IMR-90 (cell line): ENCODE measurements at regions not wholly inside any gene's neighbourhood (a gene's known extent, or its start where the extent isn't known, plus 50 kb on each side); places are given as distances from the start of the nearest gene placed in this dataset.

Experiments used
- ATAC-seq: fragments of 200-7000 bp; cut with Tn5 transposase; 2 replicates; pipeline ENCODE4 v1.9.1; 2020; ENCODE audit warnings: low read depth, mild to moderate bottlenecking, moderate library complexity
- BruUV-seq: library from RNA; stranded (reverse); fragments of 400-500 nt; replicated peaks from 2 replicates; lab custom pipeline; 2021; lab: Mats Ljungman, UMichigan
- CTCF ChIA-PET: fragments of 300-600 bp; formaldehyde crosslinking; extraction: SDS; loops from one replicate; lab custom pipeline; 2021; ENCODE audit warnings: antibody characterized with exemption; lab: Yijun Ruan, JAX
- POLR2A ChIA-PET: fragments of 300-600 bp; sonication (Branson Sonifier 250); formaldehyde crosslinking; loops from one replicate; lab custom pipeline; 2022; ENCODE audit warnings: antibody characterized with exemption; ENCODE audit not compliant: unreplicated experiment; lab: Charles Lee
- DNase-seq: peaks from one replicate; pipeline ENCODE4 v3.0.0; 2013
- H2AFZ ChIP-seq: replicated peaks from 2 replicates; pipeline ENCODE3; 2013; ENCODE audit warnings: low read length, mild to moderate bottlenecking; ENCODE audit not compliant: poor library complexity
- H2AK5ac ChIP-seq: 2 replicates; pipeline ENCODE4 v1.6.1; 2013; ENCODE audit warnings: low read depth, low read length, inconsistent platforms
- H2AK9ac ChIP-seq: replicated peaks from 2 replicates; pipeline ENCODE3; 2013; ENCODE audit warnings: mild to moderate bottlenecking, low read depth, low read length, moderate library complexity; ENCODE audit not compliant: poor library complexity
- H2BK120ac ChIP-seq: 2 replicates; pipeline ENCODE4 v1.6.1; 2013; ENCODE audit warnings: low read depth, low read length, inconsistent platforms
- H2BK15ac ChIP-seq: 3 replicates; pipeline ENCODE4 v1.6.1; 2013; ENCODE audit warnings: low read depth, low read length, inconsistent platforms
- H2BK20ac ChIP-seq: 2 replicates; pipeline ENCODE4 v1.6.1; 2013; ENCODE audit warnings: low read depth, mild to moderate bottlenecking, inconsistent platforms, low read length, moderate library complexity
- H2BK5ac ChIP-seq: 2 replicates; pipeline ENCODE4 v1.6.1; 2013; ENCODE audit warnings: mild to moderate bottlenecking, low read depth, low read length, inconsistent platforms; ENCODE audit not compliant: poor library complexity, severe bottlenecking
- H3K14ac ChIP-seq: replicated peaks from 2 replicates; pipeline ENCODE4 v1.6.1; 2013; ENCODE audit warnings: low read depth, low read length, inconsistent platforms
- H3K18ac ChIP-seq: 2 replicates; pipeline ENCODE4 v1.6.1; 2013; ENCODE audit warnings: low read depth, low read length, control low read depth
- H3K23ac ChIP-seq: 2 replicates; pipeline ENCODE4 v1.6.1; 2013; ENCODE audit warnings: low read depth, low read length, inconsistent platforms
- H3K27ac ChIP-seq: 2 replicates; pipeline ENCODE4 v1.5.1; 2013; ENCODE audit warnings: mild to moderate bottlenecking, control low read depth, low read length; ENCODE audit not compliant: insufficient read depth
- H3K27me3 ChIP-seq: 2 replicates; pipeline ENCODE4 v1.6.1; 2013; ENCODE audit warnings: low read length; ENCODE audit not compliant: control insufficient read depth, insufficient read depth
- H3K36me3 ChIP-seq: 2 replicates; pipeline ENCODE4 v1.6.1; 2013; ENCODE audit warnings: low read length, mixed read lengths; ENCODE audit not compliant: control insufficient read depth, insufficient read depth
- H3K4ac ChIP-seq: 2 replicates; pipeline ENCODE4 v1.6.1; 2013; ENCODE audit warnings: low read depth, low read length, inconsistent platforms
- H3K4me1 ChIP-seq: 2 replicates; pipeline ENCODE4 v1.6.1; 2013; ENCODE audit warnings: low read length, mixed read lengths; ENCODE audit not compliant: control insufficient read depth, insufficient read depth
- H3K4me2 ChIP-seq: 2 replicates; pipeline ENCODE4 v1.6.1; 2013; ENCODE audit warnings: low read depth, mild to moderate bottlenecking, control low read depth, low read length, moderate library complexity
- H3K4me3 ChIP-seq: 2 replicates; pipeline ENCODE4 v1.5.1; 2013; ENCODE audit warnings: low read depth, mild to moderate bottlenecking, control low read depth, low read length, moderate library complexity; ENCODE audit not compliant: insufficient read depth
- H3K56ac ChIP-seq: 2 replicates; pipeline ENCODE4 v1.6.1; 2013; ENCODE audit warnings: low read length, inconsistent platforms; ENCODE audit not compliant: insufficient read depth; ENCODE audit errors: extremely low read depth
- H3K79me1 ChIP-seq, 2 experiments: 2 replicates each; pipeline ENCODE4 v1.6.1; 2013; ENCODE audit warnings: low read length in 2 of 2, inconsistent platforms in 1 of 2, low read depth in 1 of 2
- H3K9ac ChIP-seq: 2 replicates; pipeline ENCODE4 v1.6.1; 2013; ENCODE audit warnings: low read depth, low read length, control low read depth
- H3K9me1 ChIP-seq: 2 replicates; pipeline ENCODE4 v1.6.1; 2013; ENCODE audit warnings: low read length, inconsistent platforms; ENCODE audit not compliant: insufficient read depth
- H3K9me3 ChIP-seq: 2 replicates; pipeline ENCODE4 v1.6.1; 2013; ENCODE audit warnings: low read length; ENCODE audit not compliant: control insufficient read depth, insufficient read depth
- H4K20me1 ChIP-seq: 2 replicates; pipeline ENCODE4 v1.6.1; 2013; ENCODE audit warnings: low read length, inconsistent platforms; ENCODE audit not compliant: insufficient read depth
- H4K5ac ChIP-seq: 2 replicates; pipeline ENCODE4 v1.6.1; 2013; ENCODE audit warnings: mild to moderate bottlenecking, low read depth, low read length, control low read depth
- H4K8ac ChIP-seq, 2 experiments: 2 replicates each; pipeline ENCODE4 v1.6.1; 2013; ENCODE audit warnings: low read depth in 2 of 2, low read length in 2 of 2, control low read depth in 1 of 2, inconsistent platforms in 1 of 2
- H4K91ac ChIP-seq: 2 replicates; pipeline ENCODE4 v1.6.1; 2013; ENCODE audit warnings: low read depth, low read length, inconsistent platforms; ENCODE audit not compliant: insufficient read depth
- BHLHE40 ChIP-seq: fragments of 150-350 bp; IDR thresholded peaks from 2 replicates; pipeline ENCODE4 v1.6.1; 2016; ENCODE audit warnings: mild to moderate bottlenecking, low read depth, low read length
- CEBPB ChIP-seq: IDR thresholded peaks from 2 replicates; pipeline ENCODE4 v1.6.1; 2012; ENCODE audit warnings: low read depth, low read length, improper control_type of control experiment
- CHD1 ChIP-seq: IDR thresholded peaks from 2 replicates; pipeline ENCODE4 v1.6.1; 2012; ENCODE audit warnings: low read depth, low read length, improper control_type of control experiment
- FOS ChIP-seq: fragments of 150-350 bp; IDR thresholded peaks from 2 replicates; pipeline ENCODE4 v1.6.1; 2016; ENCODE audit warnings: low read depth, low read length
- MAFK ChIP-seq: IDR thresholded peaks from 2 replicates; pipeline ENCODE4 v1.6.1; 2012; ENCODE audit warnings: low read depth, low read length, improper control_type of control experiment
- MAZ ChIP-seq: IDR thresholded peaks from 2 replicates; pipeline ENCODE4 v1.6.1; 2012; ENCODE audit warnings: low read depth, mild to moderate bottlenecking, low read length, improper control_type of control experiment, moderate library complexity, borderline replicate concordance
- MXI1 ChIP-seq: IDR thresholded peaks from 2 replicates; pipeline ENCODE4 v1.6.1; 2012; ENCODE audit warnings: low read depth, mild to moderate bottlenecking, low read length, moderate library complexity, borderline replicate concordance
- NFE2L2 ChIP-seq: fragments of 150-350 bp; IDR thresholded peaks from 2 replicates; pipeline ENCODE4 v1.6.1; 2016; ENCODE audit warnings: low read depth, mild to moderate bottlenecking, low read length
- POLR2A ChIP-seq: IDR thresholded peaks from 2 replicates; pipeline ENCODE4 v1.6.1; 2012; ENCODE audit warnings: mild to moderate bottlenecking, low read depth, low read length
- RCOR1 ChIP-seq: IDR thresholded peaks from 2 replicates; pipeline ENCODE4 v1.6.1; 2012; ENCODE audit warnings: mild to moderate bottlenecking, low read length, improper control_type of control experiment; ENCODE audit not compliant: insufficient replicate concordance
- RFX5 ChIP-seq: IDR thresholded peaks from 2 replicates; pipeline ENCODE4 v1.8.0; 2012; ENCODE audit warnings: low read depth, mild to moderate bottlenecking, low read length, moderate library complexity
- SMC3 ChIP-seq: fragments of 150-350 bp; IDR thresholded peaks from 2 replicates; pipeline ENCODE4 v1.6.1; 2016; ENCODE audit warnings: low read depth, mild to moderate bottlenecking, antibody characterized with exemption, low read length, moderate library complexity
- WGBS, 2 experiments: methylation state at CpG; one replicate each; pipeline versions ENCODE4 v1.1.5 to v1.1.7; 2013; ENCODE audit warnings: missing lambda C conversion rate in 2 of 2; ENCODE audit not compliant: insufficient read length in 1 of 2; ENCODE audit errors: extremely low coverage in 2 of 2; 5-methylcytosine and 5-hydroxymethylcytosine counted together
- dilution Hi-C: fragments of 300-500 bp; cut with HindIII; formaldehyde crosslinking; loops from one replicate; pipeline ENCODE4 v1.14.3; 2018; ENCODE audit warnings: low sequenced_read_pairs; ENCODE audit not compliant: unreplicated experiment
- in situ Hi-C: fragments of 300-500 bp; cut with MboI; formaldehyde crosslinking; loops from 3 replicates; pipeline ENCODE4 v1.14.3; 2019; ENCODE audit warnings: low sequenced_read_pairs, inconsistent platforms, mixed read lengths
- intact Hi-C: fragments of 100-400 bp; cut with micrococcal nuclease; formaldehyde crosslinking; loops from 2 replicates; pipeline ENCODE4 v1.10.0; 2022
- TF ChIP-seq, protein P1 (sequence below): fragments of 150-350 bp; IDR thresholded peaks from 2 replicates; pipeline ENCODE4 v1.6.1; 2016; ENCODE audit warnings: low read depth, mild to moderate bottlenecking, low read length, moderate library complexity, borderline replicate concordance
- TF ChIP-seq, protein P2 (sequence below): fragments of 150-350 bp; IDR thresholded peaks from 2 replicates; pipeline ENCODE4 v1.6.1; 2017; ENCODE audit warnings: mild to moderate bottlenecking, antibody characterized with exemption, low read length, low read depth
- TF ChIP-seq, protein P3 (sequence below): conservative IDR thresholded peaks from 2 replicates; pipeline ENCODE4 v1.5.1; 2012; ENCODE audit warnings: mild to moderate bottlenecking, low read depth, low read length, improper control_type of control experiment

DNA sequence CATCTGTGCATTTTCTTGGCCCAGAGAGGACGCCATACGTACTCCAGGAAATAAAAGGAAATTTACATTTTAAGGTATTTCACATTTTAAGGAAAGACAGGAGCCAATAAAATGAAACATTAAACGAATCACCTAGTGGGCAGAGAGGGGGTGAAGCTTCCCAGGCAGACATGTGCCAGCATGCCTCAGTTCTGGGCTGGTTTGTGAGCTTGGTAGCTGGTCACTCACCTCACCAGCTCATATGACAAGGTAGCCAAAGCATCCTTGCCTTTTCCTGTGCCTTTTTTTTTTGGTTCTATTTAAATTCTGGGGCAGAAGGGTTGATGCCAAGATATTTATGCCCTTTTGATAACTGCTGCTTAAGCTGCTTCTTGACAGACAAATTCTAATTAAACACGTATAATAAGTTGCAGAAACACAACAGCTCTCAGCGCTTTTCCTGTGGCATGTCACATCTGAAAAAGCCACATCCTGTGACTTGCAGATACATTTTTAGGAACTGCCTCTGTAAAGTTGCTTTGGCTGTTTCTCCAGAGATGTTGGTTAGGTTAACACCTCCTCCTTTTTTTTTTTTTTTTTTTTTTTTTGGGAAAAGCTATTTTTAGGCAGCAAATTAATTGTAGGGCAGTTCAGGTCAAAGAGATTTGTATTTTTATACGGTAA lies 218.6 kb downstream of the PDCD6IP start:
- Histone ChIP-seq H3K9me3 (no peaks in the 10 kb centered on the region), H2BK15ac (peak overlapping the region; percentile 47; the same call in 1 of the 3 replicates), H2AK9ac (no peak overlapping the region), H2AK5ac (peak overlapping the region; percentile 61; the same call in 1 of the 2 replicates), H3K23ac (peak overlapping the region; percentile 31; the same call in 1 of the 2 replicates), H3K4me2 (no peak overlapping the region), H3K18ac (peak overlapping the region; percentile 51; the same call in 1 of the 2 replicates), H2BK120ac (peak overlapping the region; percentile 69), H4K20me1 (no peaks in the 10 kb centered on the region), H3K9me1 (peaks cover 7% of the 10 kb centered on the region), H3K79me1 (no peaks in the 10 kb centered on the region), H3K4me1 (peaks cover 12% of the 10 kb centered on the region), H3K36me3 (no peaks in the 10 kb centered on the region), H2BK20ac (peak overlapping the region; percentile 66), H4K91ac (peak overlapping the region; percentile 5; the same call in 1 of the 2 replicates), H4K5ac (peak overlapping the region; percentile 75; the same call in 1 of the 2 replicates), H3K56ac (no peak overlapping the region), H2BK5ac (peak overlapping the region; percentile 25), H3K4me3 (no peak overlapping the region), H3K27me3 (no peaks in the 10 kb centered on the region), H3K4ac (peak overlapping the region; percentile 33; the same call in 1 of the 2 replicates), H3K9ac (no peak overlapping the region), H4K8ac (peak overlapping the region; percentile 13 to 49; a peak in 2 of 4 replicates), H3K27ac (no peak overlapping the region), H2AFZ (no peak overlapping the region), H3K14ac (peak overlapping the region; percentile 66)
- no CpG with 5 or more reads among the region's 6 CpGs for WGBS, 2 experiments
- dilution Hi-C loops, result no loop called here
- CTCF ChIA-PET, result interaction anchor here (0.6 to 1.2 kb wide), 4 partner anchors 25 to 103 kb away, joined by 3 to 8 read pairs (median 5); no protein-coding TSS in a partner anchor
- POLR2A ChIA-PET, result no interaction called here
- DNase-seq (no peak), ATAC-seq (no peak)
- intact Hi-C loops, result loop anchor here (10.0 kb wide), 1 partner anchor 102 kb away; no protein-coding TSS in a partner anchor
- in situ Hi-C loops, result no loop called here
- no TSS peak for BruUV-seq
- TF ChIP-seq, protein P1, sequence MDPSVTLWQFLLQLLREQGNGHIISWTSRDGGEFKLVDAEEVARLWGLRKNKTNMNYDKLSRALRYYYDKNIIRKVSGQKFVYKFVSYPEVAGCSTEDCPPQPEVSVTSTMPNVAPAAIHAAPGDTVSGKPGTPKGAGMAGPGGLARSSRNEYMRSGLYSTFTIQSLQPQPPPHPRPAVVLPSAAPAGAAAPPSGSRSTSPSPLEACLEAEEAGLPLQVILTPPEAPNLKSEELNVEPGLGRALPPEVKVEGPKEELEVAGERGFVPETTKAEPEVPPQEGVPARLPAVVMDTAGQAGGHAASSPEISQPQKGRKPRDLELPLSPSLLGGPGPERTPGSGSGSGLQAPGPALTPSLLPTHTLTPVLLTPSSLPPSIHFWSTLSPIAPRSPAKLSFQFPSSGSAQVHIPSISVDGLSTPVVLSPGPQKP, result no peak
- TF ChIP-seq, protein P2, sequence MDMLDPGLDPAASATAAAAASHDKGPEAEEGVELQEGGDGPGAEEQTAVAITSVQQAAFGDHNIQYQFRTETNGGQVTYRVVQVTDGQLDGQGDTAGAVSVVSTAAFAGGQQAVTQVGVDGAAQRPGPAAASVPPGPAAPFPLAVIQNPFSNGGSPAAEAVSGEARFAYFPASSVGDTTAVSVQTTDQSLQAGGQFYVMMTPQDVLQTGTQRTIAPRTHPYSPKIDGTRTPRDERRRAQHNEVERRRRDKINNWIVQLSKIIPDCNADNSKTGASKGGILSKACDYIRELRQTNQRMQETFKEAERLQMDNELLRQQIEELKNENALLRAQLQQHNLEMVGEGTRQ, result no peak
- no peak for TF ChIP-seq MXI1
- no peak for TF ChIP-seq SMC3
- no peak for TF ChIP-seq FOS
- no peak for TF ChIP-seq RFX5
- no peak for TF ChIP-seq POLR2A
- TF ChIP-seq RCOR1, result no peak
- no peak for TF ChIP-seq MAFK
- TF ChIP-seq, protein P3, sequence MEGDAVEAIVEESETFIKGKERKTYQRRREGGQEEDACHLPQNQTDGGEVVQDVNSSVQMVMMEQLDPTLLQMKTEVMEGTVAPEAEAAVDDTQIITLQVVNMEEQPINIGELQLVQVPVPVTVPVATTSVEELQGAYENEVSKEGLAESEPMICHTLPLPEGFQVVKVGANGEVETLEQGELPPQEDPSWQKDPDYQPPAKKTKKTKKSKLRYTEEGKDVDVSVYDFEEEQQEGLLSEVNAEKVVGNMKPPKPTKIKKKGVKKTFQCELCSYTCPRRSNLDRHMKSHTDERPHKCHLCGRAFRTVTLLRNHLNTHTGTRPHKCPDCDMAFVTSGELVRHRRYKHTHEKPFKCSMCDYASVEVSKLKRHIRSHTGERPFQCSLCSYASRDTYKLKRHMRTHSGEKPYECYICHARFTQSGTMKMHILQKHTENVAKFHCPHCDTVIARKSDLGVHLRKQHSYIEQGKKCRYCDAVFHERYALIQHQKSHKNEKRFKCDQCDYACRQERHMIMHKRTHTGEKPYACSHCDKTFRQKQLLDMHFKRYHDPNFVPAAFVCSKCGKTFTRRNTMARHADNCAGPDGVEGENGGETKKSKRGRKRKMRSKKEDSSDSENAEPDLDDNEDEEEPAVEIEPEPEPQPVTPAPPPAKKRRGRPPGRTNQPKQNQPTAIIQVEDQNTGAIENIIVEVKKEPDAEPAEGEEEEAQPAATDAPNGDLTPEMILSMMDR, result no peak
- TF ChIP-seq MAZ, result no peak
- no peak for TF ChIP-seq BHLHE40
- TF ChIP-seq CHD1, result no peak
- TF ChIP-seq CEBPB, result no peak
- TF ChIP-seq NFE2L2, result no peak
